Bronchial epithelial cell (primary cell): ENCODE measurements at regions not wholly inside any gene's neighbourhood (a gene's known extent, or its start where the extent isn't known, plus 50 kb on each side); places are given as distances from the start of the nearest gene placed in this dataset.
A peak's percentile ranks its signal among the peaks of the same experiment; 100 is the strongest.
"Not testable (repeated sequence)": the region's sequence is repeated elsewhere in the genome, so short reads cannot be mapped to it uniquely, and the experiment has no call there.

ENCODE experiments used
- DNase-seq: peaks from one replicate; pipeline ENCODE4 v3.0.0-alpha.2; 2010; ENCODE audit warnings: low read depth
- FAIRE-seq: peaks from 2 replicates; lab custom pipeline; 2011; peaks lifted over from hg19 to GRCh38; lab: Jason Lieb, UNC
- H3K27me3 ChIP-seq: 2 replicates; pipeline ENCODE4 v1.5.1; 2011; ENCODE audit warnings: low read length; ENCODE audit not compliant: control insufficient read depth, insufficient read depth
- H3K36me3 ChIP-seq: 2 replicates; pipeline ENCODE4 v1.5.1; 2011; ENCODE audit warnings: low read length; ENCODE audit not compliant: control insufficient read depth, insufficient read depth
- H3K4me3 ChIP-seq: 2 replicates; pipeline ENCODE4 v1.5.1; 2011; ENCODE audit warnings: mild to moderate bottlenecking, low read depth, low read length, control low read depth
- CTCF ChIP-seq: IDR thresholded peaks from 2 replicates; pipeline ENCODE4 v1.5.1; 2011; ENCODE audit warnings: mild to moderate bottlenecking, moderate library complexity, low read length, control low read depth, inconsistent platforms; ENCODE audit not compliant: insufficient read depth, severe bottlenecking

- TF ChIP-seq CTCF = no peak
- DNase-seq (no peak), FAIRE-seq (no peak)
- H3K36me3 ChIP-seq = no peaks in the 10 kb centered on the region
- no peaks in the 10 kb centered on the region for H3K27me3 ChIP-seq
- H3K4me3 ChIP-seq = no peak overlapping the region
Observed at GRCh38 chr2:61660511-61661388, 122.6 kb upstream of the XPO1 start.

GRCh38 chr2:61658841-61659780, 121.0 kb upstream of the XPO1 start:
- FAIRE-seq (no peak), DNase-seq (peak; percentile 61)
- H3K4me3 ChIP-seq = no peak overlapping the region
- peak; percentile 57 for TF ChIP-seq CTCF
- no peaks in the 10 kb centered on the region for H3K27me3 ChIP-seq
- H3K36me3 ChIP-seq = no peaks in the 10 kb centered on the region

GRCh38 chr2:61649946-61650345, 111.8 kb upstream of the XPO1 start:
- not testable (repeated sequence) for FAIRE-seq

GRCh38 chr2:61649021-61649420, 110.9 kb upstream of the XPO1 start:
- H3K36me3 ChIP-seq = no peaks in the 10 kb centered on the region
- no peaks in the 10 kb centered on the region for H3K27me3 ChIP-seq
- FAIRE-seq (no peak), DNase-seq (no peak)
- no peak overlapping the region for H3K4me3 ChIP-seq
- no peak for TF ChIP-seq CTCF

More at GRCh38 chr2:61649946-61650345, 111.8 kb upstream of the XPO1 start:
- H3K4me3 ChIP-seq, H3K36me3 ChIP-seq, H3K27me3 ChIP-seq: not testable (repeated sequence)
- DNase-seq = peak; percentile 7

GRCh38 chr2:61647044-61647443, 108.9 kb upstream of the XPO1 start:
- Histone ChIP-seq H3K36me3 (no peaks in the 10 kb centered on the region), H3K27me3 (no peaks in the 10 kb centered on the region), H3K4me3 (no peak overlapping the region)
- peak; percentile 3 for DNase-seq
- no peak for TF ChIP-seq CTCF
- FAIRE-seq = no peak

DNA sequence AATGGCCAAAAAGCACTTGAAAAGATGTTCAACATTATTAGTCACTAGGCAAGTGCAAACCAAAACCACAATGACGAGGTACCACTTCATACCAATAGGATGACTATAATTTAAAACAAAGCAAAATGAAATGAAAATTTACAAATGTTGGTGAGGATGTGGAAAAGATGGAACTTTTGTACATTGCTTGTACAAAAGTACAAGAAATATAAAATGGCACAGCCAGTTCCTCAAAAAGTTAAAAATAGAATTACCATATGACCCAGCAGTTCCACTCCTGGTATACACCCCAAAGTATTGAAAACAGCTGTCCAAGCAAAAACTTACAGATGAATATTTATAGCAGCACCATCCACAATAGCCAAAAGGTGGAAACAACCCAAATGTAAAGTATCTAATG, 107.8 kb upstream of the XPO1 start:
- no peak for FAIRE-seq
- no peak for TF ChIP-seq CTCF
- no peaks in the 10 kb centered on the region for H3K27me3 ChIP-seq
- H3K36me3 ChIP-seq = no peaks in the 10 kb centered on the region
- peak; percentile 74 for DNase-seq
- no peak overlapping the region for H3K4me3 ChIP-seq

GRCh38 chr2:61643153-61643552, 105.0 kb upstream of the XPO1 start:
- FAIRE-seq, H3K4me3 ChIP-seq, H3K36me3 ChIP-seq, H3K27me3 ChIP-seq, DNase-seq: not testable (repeated sequence)
